Ovary (tissue), 7 donors: ENCODE measurements at regions not wholly inside any gene's neighbourhood (a gene's known extent, or its start where the extent isn't known, plus 50 kb on each side); places are given as distances from the start of the nearest gene placed in this dataset.
A peak's percentile ranks its signal among the peaks of the same experiment; 100 is the strongest.

Source experiments
- DNase-seq, 5 donors: peaks; one replicate each; pipeline ENCODE4 v3.0.0-alpha.2; 2019 to 2020
- H3K27ac ChIP-seq, 2 donors: fragments of 200-600 bp; one replicate each; pipeline versions ENCODE4 v1.5.1 to v1.8.0; 2019 to 2022
- H3K27me3 ChIP-seq: fragments of 200-600 bp; one replicate; pipeline ENCODE4 v1.8.0; 2022
- H3K36me3 ChIP-seq: fragments of 200-600 bp; sonication (generic); one replicate; pipeline ENCODE4 v1.5.1; 2019
- H3K4me1 ChIP-seq: one replicate; pipeline ENCODE4 v1.8.1; 2013; ENCODE audit warnings: mild to moderate bottlenecking, moderate library complexity; ENCODE audit not compliant: insufficient read depth
- H3K4me3 ChIP-seq: fragments of 200-600 bp; sonication (generic); one replicate; pipeline ENCODE4 v1.5.1; 2017
- H3K9me3 ChIP-seq, 2 donors: fragments of 200-600 bp in 1 of 2; sonication (generic) in 1 of 2; one replicate each; pipeline versions ENCODE4 v1.5.1 to v1.8.1; 2013 to 2019; ENCODE audit warnings: mild to moderate bottlenecking in 1 of 2, moderate library complexity in 1 of 2
- CTCF ChIP-seq, 3 donors: fragments of 450-650 bp in 2 of 3; fragments of 200-600 bp in 1 of 3; IDR thresholded peaks; one replicate each; pipeline versions ENCODE4 v1.5.1 to v1.8.0; 2016 to 2022; ENCODE audit warnings: antibody characterized with exemption in 3 of 3, mild to moderate bottlenecking in 1 of 3
- EP300 ChIP-seq: sonication (generic); formaldehyde crosslinking; IDR thresholded peaks from one replicate; pipeline ENCODE4 v1.6.1; 2017; ENCODE audit warnings: antibody characterized with exemption
- POLR2A ChIP-seq: fragments of 450-650 bp; IDR thresholded peaks from one replicate; pipeline ENCODE4 v1.6.1; 2017; ENCODE audit warnings: antibody characterized with exemption, mild to moderate bottlenecking, moderate library complexity
- WGBS, 3 donors: extraction: QIAGEN DNeasy Blood & Tissue Kit in 1 of 3; methylation state at CpG; one replicate each; pipeline versions ENCODE4 v1.1.5 to v1.1.7; 2013 to 2017; 5-methylcytosine and 5-hydroxymethylcytosine counted together
- intact Hi-C, 4 donors: fragments of 100-400 bp; cut with DNase I; formaldehyde crosslinking; loops; one replicate each; pipeline versions ENCODE4 v1.11.0 to v1.15.1; 2022 to 2023
- donor health status: DM: no; HTN: no; CAD: no; lungs with moderate emphysema.
- donor health status: DM: no; HTN: no; CAD: no.
- donor health status: Bipolar disorder and iron deficiency.
- donor health status: DM: no; HTN: no; CAD: no.
- donor health status: DM: yes; HTN: yes; CAD: no.

GRCh38 chr10:110396284-110396651, 91.5 kb upstream of the SMNDC1 start:
- H3K4me1 ChIP-seq = peaks cover 1% of the 10 kb centered on the region
- no peak for DNase-seq
- WGBS, 3 donors = 97 to 100% (median 100%) methylated on average over 1 of the region's 1 CpG
- no peaks in the 10 kb centered on the region for H3K9me3 ChIP-seq
- no peak overlapping the region for H3K4me3 ChIP-seq
- H3K27ac ChIP-seq = no peak overlapping the region
- no peak for TF ChIP-seq EP300
- no peak for TF ChIP-seq POLR2A
- no peak for TF ChIP-seq CTCF (IDR thresholded peaks at IDR 0.05)
- no peaks in the 10 kb centered on the region for H3K36me3 ChIP-seq
- H3K27me3 ChIP-seq = no peaks in the 10 kb centered on the region
- intact Hi-C loops = no loop called here

- no peaks in the 10 kb centered on the region for H3K27me3 ChIP-seq
- DNase-seq = no peak
- H3K27ac ChIP-seq = no peak overlapping the region
- no peak overlapping the region for H3K4me3 ChIP-seq
- no peaks in the 10 kb centered on the region for H3K9me3 ChIP-seq
- WGBS, 3 donors = 90 to 93% (median 91%) methylated on average over 3 of the region's 3 CpGs
- H3K4me1 ChIP-seq = peaks cover 1% of the 10 kb centered on the region
- TF ChIP-seq EP300 (no peak), CTCF (IDR thresholded peaks at IDR 0.05) (no peak), POLR2A (no peak)
- intact Hi-C loops = no loop called here
- no peaks in the 10 kb centered on the region for H3K36me3 ChIP-seq
Observed at GRCh38 chr10:110397856-110398255, 93.1 kb upstream of the SMNDC1 start.

- no peak overlapping the region for H3K4me3 ChIP-seq
- H3K27ac ChIP-seq = no peak overlapping the region
- H3K36me3 ChIP-seq = no peaks in the 10 kb centered on the region
- no peaks in the 10 kb centered on the region for H3K9me3 ChIP-seq
- peaks cover 1% of the 10 kb centered on the region for H3K4me1 ChIP-seq
- TF ChIP-seq EP300 (no peak), POLR2A (no peak)
- peak in 1 of 5 donors; percentile 29 for DNase-seq
- WGBS, 3 donors = 58 to 60% (median 59%) methylated on average over 9 of the region's 9 CpGs
- intact Hi-C loops = no loop called here
- H3K27me3 ChIP-seq = no peaks in the 10 kb centered on the region
Observed at GRCh38 chr10:110398419-110399105, 93.8 kb upstream of the SMNDC1 start.

GRCh38 chr10:110399106-110399964, 94.6 kb upstream of the SMNDC1 start:
- intact Hi-C loops = no loop called here
- WGBS, 3 donors = 35 to 41% (median 37%) methylated on average over 9 of the region's 9 CpGs
- TF ChIP-seq EP300 (no peak), CTCF (IDR thresholded peaks at IDR 0.05) (no peak), POLR2A (no peak)
- peaks cover 1% of the 10 kb centered on the region for H3K4me1 ChIP-seq
- no peaks in the 10 kb centered on the region for H3K36me3 ChIP-seq
- no peak overlapping the region for H3K27ac ChIP-seq
- no peaks in the 10 kb centered on the region for H3K9me3 ChIP-seq
- no peaks in the 10 kb centered on the region for H3K27me3 ChIP-seq
- no peak overlapping the region for H3K4me3 ChIP-seq
- no peak for DNase-seq
